Activated CD4-positive, alpha-beta T cell treated with anti-CD3 and anti-CD28 coated beads, Interleukin-2, amount 50 U/mL, for 48 hours (primary cell): ENCODE measurements at regions not wholly inside any gene's neighbourhood (a gene's known extent, or its start where the extent isn't known, plus 50 kb on each side); places are given as distances from the start of the nearest gene placed in this dataset.

Source experiments
- DNase-seq, 2 experiments: peaks; one replicate each; pipeline ENCODE4 v3.0.0-alpha.2; 2020

GRCh38 chrX:39453889-39454621 lies 643.7 kb downstream of the BCOR start:
- DNase-seq = no peak

- DNase-seq = no peak
Measured at GRCh38 chrX:39456894-39457604, 640.7 kb downstream of the BCOR start.

- DNase-seq = no peak
Measured at GRCh38 chrX:39458779-39459178, 639.0 kb downstream of the BCOR start.

GRCh38 chrX:39459204-39459603 lies 638.6 kb downstream of the BCOR start:
- DNase-seq = no peak

GRCh38 chrX:39459952-39460351 lies 637.8 kb downstream of the BCOR start:
- no peak for DNase-seq

GRCh38 chrX:39460499-39460898 lies 637.3 kb downstream of the BCOR start:
- DNase-seq = no peak

GRCh38 chrX:39462835-39463234 lies 634.9 kb downstream of the BCOR start:
- no peak for DNase-seq

GRCh38 chrX:39464253-39464652 lies 633.5 kb downstream of the BCOR start:
- no peak for DNase-seq

GRCh38 chrX:39465467-39465866 lies 632.3 kb downstream of the BCOR start:
- DNase-seq = no peak

- no peak for DNase-seq
Measured at GRCh38 chrX:39465906-39466305, 631.9 kb downstream of the BCOR start.

- DNase-seq = no peak
Measured at GRCh38 chrX:39469126-39469525, 628.6 kb downstream of the BCOR start.

- no peak for DNase-seq
Measured at GRCh38 chrX:39470588-39471407, 627.0 kb downstream of the BCOR start.

GRCh38 chrX:39472161-39472560 lies 625.6 kb downstream of the BCOR start:
- DNase-seq = no peak

- no peak for DNase-seq
Measured at GRCh38 chrX:39473812-39474211, 623.9 kb downstream of the BCOR start.

- DNase-seq = no peak
Measured at GRCh38 chrX:39475372-39475771, 622.4 kb downstream of the BCOR start.

GRCh38 chrX:39476604-39477021 lies 621.1 kb downstream of the BCOR start:
- no peak for DNase-seq

- DNase-seq = peak in 1 of 2 experiments; percentile 9
Measured at GRCh38 chrX:39477031-39477761, 620.6 kb downstream of the BCOR start.

GRCh38 chrX:39477762-39478120 lies 620.0 kb downstream of the BCOR start:
- no peak for DNase-seq

- no peak for DNase-seq
Measured at GRCh38 chrX:39479856-39480255, 617.9 kb downstream of the BCOR start.

GRCh38 chrX:39480963-39481362 lies 616.8 kb downstream of the BCOR start:
- DNase-seq = no peak

GRCh38 chrX:39481621-39482020 lies 616.1 kb downstream of the BCOR start:
- no peak for DNase-seq

GRCh38 chrX:39484159-39485068 lies 613.3 kb downstream of the BCOR start:
- DNase-seq = no peak
